T-helper 2 cell treated with Interferon-gamma antibody and Interleukin-4, amounts not matched to agents 5 μg/mL and 100 μg/mL, for 36 hours (primary cell): ENCODE measurements at regions not wholly inside any gene's neighbourhood (a gene's known extent, or its start where the extent isn't known, plus 50 kb on each side); places are given as distances from the start of the nearest gene placed in this dataset.

ENCODE experiments used
- DNase-seq: peaks from one replicate; pipeline ENCODE4 v3.0.0; 2021; ENCODE audit warnings: low spot score
- H3K27ac Mint-ChIP-seq: one replicate; pipeline ENCODE4 v1.8.0; 2021; ENCODE audit warnings: mild to moderate bottlenecking, mixed read lengths
- H3K27me3 Mint-ChIP-seq: one replicate; pipeline ENCODE4 v1.8.0; 2021; ENCODE audit warnings: low read depth, mixed read lengths
- H3K36me3 Mint-ChIP-seq: one replicate; pipeline ENCODE4 v1.8.0; 2021; ENCODE audit warnings: low read depth, mixed read lengths
- H3K4me1 Mint-ChIP-seq: one replicate; pipeline ENCODE4 v1.8.0; 2021; ENCODE audit warnings: low read depth, mixed read lengths
- H3K4me3 Mint-ChIP-seq: one replicate; pipeline ENCODE4 v1.8.0; 2022; ENCODE audit warnings: mild to moderate bottlenecking, moderate library complexity, mixed read lengths
- H3K9me3 Mint-ChIP-seq: one replicate; pipeline ENCODE4 v1.8.0; 2021; ENCODE audit warnings: mixed read lengths

- peaks cover 4% of the 10 kb centered on the region for H3K27me3 Mint-ChIP-seq
- no peaks in the 10 kb centered on the region for H3K9me3 Mint-ChIP-seq
- H3K36me3 Mint-ChIP-seq, result no peaks in the 10 kb centered on the region
- no peak for DNase-seq
- no peak overlapping the region for H3K27ac Mint-ChIP-seq
- H3K4me1 Mint-ChIP-seq, result no peaks in the 10 kb centered on the region
- no peak overlapping the region for H3K4me3 Mint-ChIP-seq
These were observed 273.8 kb downstream of the RPS6KC1 start for GRCh38 chr1:213324859-213325258.

GRCh38 chr1:213325482-213325881 lies 274.4 kb downstream of the RPS6KC1 start:
- H3K36me3 Mint-ChIP-seq, result no peaks in the 10 kb centered on the region
- no peaks in the 10 kb centered on the region for H3K9me3 Mint-ChIP-seq
- no peak overlapping the region for H3K4me3 Mint-ChIP-seq
- DNase-seq, result no peak
- H3K27ac Mint-ChIP-seq, result no peak overlapping the region
- H3K27me3 Mint-ChIP-seq, result peaks cover 4% of the 10 kb centered on the region
- H3K4me1 Mint-ChIP-seq, result no peaks in the 10 kb centered on the region

DNA sequence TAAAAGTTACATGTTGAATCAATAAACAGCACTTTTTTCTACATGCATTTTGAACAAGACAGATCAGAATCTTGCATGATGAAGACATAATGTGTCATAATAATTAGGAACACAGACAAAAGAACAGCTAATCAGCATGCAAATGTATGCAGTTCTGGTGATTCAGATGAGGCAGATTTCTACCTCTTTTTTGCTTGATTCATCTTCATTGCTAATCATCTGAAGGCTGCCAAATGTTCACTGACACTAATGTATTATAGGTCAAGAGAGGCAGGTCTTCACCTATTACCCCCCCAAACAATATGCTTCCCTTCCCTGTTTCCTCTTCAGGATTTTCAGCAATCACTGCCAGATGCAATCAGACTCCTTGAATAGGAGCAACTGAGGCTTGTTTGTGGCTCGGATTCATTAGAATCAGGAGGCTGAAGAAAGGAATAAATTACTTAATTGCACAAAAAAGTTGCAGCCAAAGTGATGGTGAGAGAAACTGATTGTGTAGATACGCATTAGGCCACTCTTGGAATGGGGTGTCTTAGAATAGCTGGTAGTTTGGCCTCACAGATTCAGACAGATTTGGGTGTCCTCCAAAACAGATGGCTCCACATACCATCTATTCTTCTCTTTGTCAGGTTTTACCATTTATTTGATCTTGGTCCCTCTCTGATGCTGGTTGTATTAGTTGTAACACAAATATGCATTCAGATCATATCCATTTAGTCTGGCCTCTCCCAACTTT lies 275.4 kb downstream of the RPS6KC1 start:
- Mint-ChIP-seq H3K4me1 (no peaks in the 10 kb centered on the region), H3K4me3 (no peak overlapping the region), H3K9me3 (no peaks in the 10 kb centered on the region), H3K27ac (no peak overlapping the region), H3K36me3 (no peaks in the 10 kb centered on the region), H3K27me3 (peaks cover 4% of the 10 kb centered on the region)
- no peak for DNase-seq

GRCh38 chr1:213327017-213327667 lies 276.1 kb downstream of the RPS6KC1 start:
- no peak for DNase-seq

DNA sequence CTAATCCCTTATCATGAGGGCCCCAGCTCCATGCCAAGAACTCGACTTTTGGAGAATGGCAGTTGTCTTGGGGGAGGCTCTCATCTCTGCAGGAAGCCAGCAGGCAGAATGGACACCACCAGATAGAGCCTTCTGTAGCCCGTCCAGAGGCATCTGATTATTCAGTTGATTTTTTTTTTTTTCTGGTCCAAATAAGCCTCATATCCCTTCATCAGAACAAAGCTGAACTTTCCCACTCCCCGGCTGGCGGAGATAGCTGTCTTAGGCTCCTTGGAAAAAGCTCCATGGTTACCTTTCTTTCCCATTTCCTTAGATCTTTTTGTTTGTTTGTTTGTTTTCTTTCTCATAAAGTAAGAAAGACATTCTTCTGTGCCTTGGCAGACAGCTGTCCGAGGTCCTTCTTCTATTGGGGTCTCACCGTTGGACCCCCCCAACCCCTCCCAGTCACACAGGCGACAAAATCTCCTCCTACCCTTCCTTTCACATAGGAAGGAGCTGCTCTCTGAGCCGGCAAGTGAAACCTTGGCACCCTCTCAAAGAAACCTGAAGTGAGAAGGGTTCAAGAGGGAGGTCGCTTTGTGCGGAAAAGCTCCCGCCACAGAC lies 278.5 kb downstream of the RPS6KC1 start:
- no peak overlapping the region for H3K27ac Mint-ChIP-seq
- H3K9me3 Mint-ChIP-seq, result no peaks in the 10 kb centered on the region
- H3K27me3 Mint-ChIP-seq, result peaks cover 4% of the 10 kb centered on the region
- H3K4me1 Mint-ChIP-seq, result no peaks in the 10 kb centered on the region
- H3K36me3 Mint-ChIP-seq, result no peaks in the 10 kb centered on the region
- DNase-seq, result no peak
- H3K4me3 Mint-ChIP-seq, result no peak overlapping the region

More at GRCh38 chr1:213327017-213327667, 276.1 kb downstream of the RPS6KC1 start:
- Mint-ChIP-seq H3K4me1 (no peaks in the 10 kb centered on the region), H3K27me3 (peaks cover 4% of the 10 kb centered on the region), H3K9me3 (no peaks in the 10 kb centered on the region), H3K36me3 (no peaks in the 10 kb centered on the region), H3K4me3 (no peak overlapping the region), H3K27ac (no peak overlapping the region)

DNA sequence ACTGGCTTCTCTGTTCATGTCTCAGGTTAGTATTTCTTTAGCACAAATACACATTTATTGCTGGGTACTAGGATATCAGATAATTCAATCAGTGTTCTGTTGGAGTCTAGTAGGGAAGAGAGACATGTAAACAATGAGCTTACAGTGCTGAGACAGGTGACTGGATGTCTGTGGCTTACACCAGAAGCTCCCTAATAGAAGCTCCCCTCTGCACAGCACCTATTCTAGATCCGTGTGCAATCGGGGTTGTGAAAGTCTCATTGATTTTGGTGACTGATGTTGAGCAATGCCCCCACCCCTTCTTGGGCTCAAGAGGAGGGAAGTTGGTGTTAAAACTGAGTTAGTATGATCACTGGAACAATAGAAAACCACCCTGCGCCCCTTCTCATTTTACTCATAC lies 279.2 kb downstream of the RPS6KC1 start:
- no peak overlapping the region for H3K4me3 Mint-ChIP-seq
- no peak overlapping the region for H3K27ac Mint-ChIP-seq
- no peaks in the 10 kb centered on the region for H3K36me3 Mint-ChIP-seq
- no peaks in the 10 kb centered on the region for H3K9me3 Mint-ChIP-seq
- H3K27me3 Mint-ChIP-seq, result peaks cover 4% of the 10 kb centered on the region
- DNase-seq, result no peak
- H3K4me1 Mint-ChIP-seq, result no peaks in the 10 kb centered on the region

- Mint-ChIP-seq H3K4me3 (no peak overlapping the region), H3K9me3 (no peaks in the 10 kb centered on the region), H3K4me1 (no peaks in the 10 kb centered on the region), H3K27me3 (peaks cover 4% of the 10 kb centered on the region), H3K36me3 (no peaks in the 10 kb centered on the region), H3K27ac (no peak overlapping the region)
- DNase-seq, result no peak
These were observed 280.7 kb downstream of the RPS6KC1 start for GRCh38 chr1:213331631-213332175.

DNA sequence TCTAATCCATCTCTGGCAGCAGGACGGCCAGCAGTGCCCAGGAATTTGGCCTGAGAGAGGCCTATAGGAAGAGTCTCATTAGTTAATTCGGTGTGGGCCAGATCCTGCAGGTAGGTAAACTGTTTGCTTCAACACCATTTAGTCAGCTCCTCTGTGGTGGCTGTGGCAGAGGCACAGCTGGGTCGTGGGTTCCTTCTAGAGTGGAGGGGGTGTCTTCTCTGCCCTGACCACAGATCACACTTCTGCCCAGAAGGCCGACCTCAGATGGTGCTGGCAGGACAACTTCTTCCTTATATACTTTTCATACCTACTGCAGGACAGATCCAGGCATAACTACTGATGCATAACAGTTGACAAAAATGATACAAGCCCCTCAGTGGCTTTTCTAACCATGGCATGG lies 281.4 kb downstream of the RPS6KC1 start:
- no peaks in the 10 kb centered on the region for H3K36me3 Mint-ChIP-seq
- no peaks in the 10 kb centered on the region for H3K27me3 Mint-ChIP-seq
- no peaks in the 10 kb centered on the region for H3K9me3 Mint-ChIP-seq
- H3K4me3 Mint-ChIP-seq, result no peak overlapping the region
- no peak for DNase-seq
- H3K27ac Mint-ChIP-seq, result no peak overlapping the region
- H3K4me1 Mint-ChIP-seq, result no peaks in the 10 kb centered on the region

- Mint-ChIP-seq H3K36me3 (no peaks in the 10 kb centered on the region), H3K4me3 (no peak overlapping the region), H3K4me1 (no peaks in the 10 kb centered on the region), H3K27ac (no peak overlapping the region), H3K27me3 (no peaks in the 10 kb centered on the region), H3K9me3 (no peaks in the 10 kb centered on the region)
- DNase-seq, result no peak
These were observed 282.1 kb downstream of the RPS6KC1 start for GRCh38 chr1:213333121-213333520.

GRCh38 chr1:213335084-213335483 lies 284.0 kb downstream of the RPS6KC1 start:
- H3K27ac Mint-ChIP-seq, result no peak overlapping the region
- H3K36me3 Mint-ChIP-seq, result no peaks in the 10 kb centered on the region
- no peak for DNase-seq
- no peaks in the 10 kb centered on the region for H3K9me3 Mint-ChIP-seq
- no peaks in the 10 kb centered on the region for H3K27me3 Mint-ChIP-seq
- no peak overlapping the region for H3K4me3 Mint-ChIP-seq
- no peaks in the 10 kb centered on the region for H3K4me1 Mint-ChIP-seq

- Mint-ChIP-seq H3K4me3 (no peak overlapping the region), H3K27me3 (peaks cover 3% of the 10 kb centered on the region), H3K4me1 (no peaks in the 10 kb centered on the region), H3K9me3 (no peaks in the 10 kb centered on the region), H3K36me3 (no peaks in the 10 kb centered on the region), H3K27ac (no peak overlapping the region)
- no peak for DNase-seq
These were observed 286.1 kb downstream of the RPS6KC1 start for GRCh38 chr1:213337025-213337678.

GRCh38 chr1:213340593-213340992 lies 289.6 kb downstream of the RPS6KC1 start:
- Mint-ChIP-seq H3K36me3 (no peaks in the 10 kb centered on the region), H3K4me1 (no peaks in the 10 kb centered on the region), H3K9me3 (no peaks in the 10 kb centered on the region), H3K27me3 (peaks cover 5% of the 10 kb centered on the region), H3K27ac (no peak overlapping the region), H3K4me3 (no peak overlapping the region)
- DNase-seq, result no peak

GRCh38 chr1:213345621-213346020 lies 294.6 kb downstream of the RPS6KC1 start:
- DNase-seq, result no peak
- Mint-ChIP-seq H3K9me3 (no peaks in the 10 kb centered on the region), H3K27me3 (peaks cover 13% of the 10 kb centered on the region), H3K4me3 (no peak overlapping the region), H3K4me1 (no peaks in the 10 kb centered on the region), H3K27ac (no peak overlapping the region), H3K36me3 (no peaks in the 10 kb centered on the region)

DNA sequence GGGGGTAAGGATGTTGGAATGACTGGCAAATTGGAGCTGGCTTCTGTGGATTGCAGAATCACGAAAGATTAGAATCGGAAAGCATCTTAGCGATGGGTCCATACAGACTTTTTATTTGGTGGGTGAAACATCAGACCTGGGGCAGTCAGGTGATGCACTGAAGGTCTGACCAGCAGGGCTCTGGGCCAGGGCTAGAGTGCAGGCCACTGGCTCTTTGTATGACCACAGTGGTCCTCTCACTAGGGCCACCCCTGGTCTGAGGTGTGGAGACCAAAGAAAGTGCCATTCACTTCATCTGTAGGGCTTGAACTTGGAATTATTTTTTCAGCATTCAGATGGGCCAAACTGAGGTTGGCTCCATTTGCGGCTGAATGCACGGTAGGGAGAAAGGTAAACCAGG lies 306.4 kb downstream of the RPS6KC1 start:
- Mint-ChIP-seq H3K4me1 (no peaks in the 10 kb centered on the region), H3K27ac (no peak overlapping the region), H3K9me3 (no peaks in the 10 kb centered on the region), H3K27me3 (peaks cover 5% of the 10 kb centered on the region), H3K4me3 (no peak overlapping the region), H3K36me3 (no peaks in the 10 kb centered on the region)
- DNase-seq, result no peak
